ENCODE measurements at regions not wholly inside any gene's neighbourhood (a gene's known extent, or its start where the extent isn't known, plus 50 kb on each side); places are given as distances from the start of the nearest gene placed in this dataset.
"Not testable (repeated sequence)": the region's sequence is repeated elsewhere in the genome, so short reads cannot be mapped to it uniquely, and the experiment has no call there.

DNA sequence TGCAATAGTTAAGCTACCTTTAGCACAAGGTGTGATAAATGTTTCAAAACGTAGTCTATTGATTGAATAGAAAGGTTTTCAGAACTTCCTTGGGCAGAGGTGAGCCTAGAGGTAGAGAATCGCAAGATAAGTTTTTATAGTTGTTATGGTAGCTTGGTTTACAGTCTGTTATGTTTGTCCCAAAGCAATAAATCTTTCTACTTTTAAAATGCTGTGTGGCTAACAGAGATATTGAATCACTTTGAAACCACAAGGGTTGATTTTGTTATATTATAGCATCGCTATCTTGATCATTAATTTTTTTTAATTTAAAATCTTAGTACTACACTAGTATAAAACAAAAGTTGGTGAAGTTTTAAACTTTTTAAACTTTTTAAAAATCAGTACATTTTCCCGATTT, 126.7 kb downstream of the TMEM182 start:
- no peak for ATAC-seq
- Histone ChIP-seq H3K4me1 (no peaks in the 10 kb centered on the region), H3K27me3 (ENCODE audit: insufficient read depth in 3 of 3, low read length in 2 of 3) (peaks cover 0 to 1% (median 0%) of the 10 kb centered on the region in 3 donors), H3K4me3 (no peak overlapping the region), H3K27ac (no peak overlapping the region), H3K9me3 (no peaks in the 10 kb centered on the region), H3K36me3 (ENCODE audit: insufficient read depth in 1 of 2, low read depth in 1 of 2) (no peaks in the 10 kb centered on the region)
- 65 to 79% (median 72%) methylated on average over 4 of the region's 4 CpGs for WGBS, 3 donors
- DNase-seq = no peak
- intact Hi-C loops (cut with DNase I) = no loop called here
- TF ChIP-seq, protein P1, sequence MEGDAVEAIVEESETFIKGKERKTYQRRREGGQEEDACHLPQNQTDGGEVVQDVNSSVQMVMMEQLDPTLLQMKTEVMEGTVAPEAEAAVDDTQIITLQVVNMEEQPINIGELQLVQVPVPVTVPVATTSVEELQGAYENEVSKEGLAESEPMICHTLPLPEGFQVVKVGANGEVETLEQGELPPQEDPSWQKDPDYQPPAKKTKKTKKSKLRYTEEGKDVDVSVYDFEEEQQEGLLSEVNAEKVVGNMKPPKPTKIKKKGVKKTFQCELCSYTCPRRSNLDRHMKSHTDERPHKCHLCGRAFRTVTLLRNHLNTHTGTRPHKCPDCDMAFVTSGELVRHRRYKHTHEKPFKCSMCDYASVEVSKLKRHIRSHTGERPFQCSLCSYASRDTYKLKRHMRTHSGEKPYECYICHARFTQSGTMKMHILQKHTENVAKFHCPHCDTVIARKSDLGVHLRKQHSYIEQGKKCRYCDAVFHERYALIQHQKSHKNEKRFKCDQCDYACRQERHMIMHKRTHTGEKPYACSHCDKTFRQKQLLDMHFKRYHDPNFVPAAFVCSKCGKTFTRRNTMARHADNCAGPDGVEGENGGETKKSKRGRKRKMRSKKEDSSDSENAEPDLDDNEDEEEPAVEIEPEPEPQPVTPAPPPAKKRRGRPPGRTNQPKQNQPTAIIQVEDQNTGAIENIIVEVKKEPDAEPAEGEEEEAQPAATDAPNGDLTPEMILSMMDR (IDR thresholded peaks at IDR 0.05) = no peak

DNA sequence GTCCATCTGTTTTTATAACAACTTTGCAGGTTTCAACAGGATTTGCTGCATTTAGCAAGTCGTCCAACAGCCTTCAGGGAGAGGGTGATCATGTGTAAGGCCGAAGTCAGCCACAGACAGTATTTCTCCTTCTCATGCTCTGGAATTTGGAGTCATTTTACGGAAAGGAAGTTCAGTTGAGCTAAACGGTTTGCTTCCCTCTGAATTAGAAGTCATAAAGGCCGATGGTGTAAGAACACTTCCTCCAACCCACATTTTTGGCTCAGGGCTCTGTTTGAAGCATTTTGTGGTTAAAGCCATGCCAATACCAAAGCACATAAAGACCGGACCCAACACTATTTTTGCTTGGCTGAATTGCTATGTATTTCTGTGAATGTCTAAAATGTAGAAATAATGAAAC, 129.5 kb downstream of the TMEM182 start:
- WGBS, 3 donors = 23 to 35% (median 28%) methylated on average over 6 of the region's 6 CpGs

DNA sequence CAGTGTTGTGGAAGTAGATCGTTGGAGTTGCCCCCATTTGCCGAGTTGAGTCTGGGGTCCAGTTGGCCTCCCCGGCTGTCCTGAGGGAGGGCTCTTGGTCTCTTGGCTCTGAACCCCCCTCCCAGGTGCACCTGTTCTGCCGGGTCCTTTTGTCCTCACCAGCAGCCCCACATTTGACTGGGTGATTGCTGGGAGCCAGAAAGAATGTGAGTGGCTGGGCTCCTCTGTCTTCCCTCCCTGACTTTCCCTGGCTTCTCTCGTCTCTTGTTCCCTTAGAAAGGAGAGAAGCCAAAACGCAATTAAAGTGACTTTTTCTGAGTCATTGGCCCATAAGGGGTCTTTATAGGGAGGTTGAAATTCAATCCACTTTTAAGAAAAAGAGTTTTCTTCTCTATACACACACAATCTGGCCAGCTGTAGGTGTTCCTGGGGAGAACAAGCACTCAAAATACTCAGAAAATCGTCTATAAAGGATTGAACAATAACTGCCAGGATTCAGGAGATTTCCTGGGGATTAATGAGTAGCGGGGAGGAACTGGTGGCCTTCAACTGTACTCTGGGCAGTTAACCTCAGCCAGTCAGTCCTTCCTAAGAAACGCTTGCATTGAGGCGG, 131.0 kb downstream of the TMEM182 start:
- no peak overlapping the region for H3K27ac ChIP-seq
- peaks cover 0 to 1% (median 0%) of the 10 kb centered on the region in 3 donors for H3K27me3 ChIP-seq (ENCODE audit: insufficient read depth in 3 of 3, low read length in 2 of 3)
- H3K36me3 ChIP-seq (ENCODE audit: insufficient read depth in 1 of 2, low read depth in 1 of 2) = no peaks in the 10 kb centered on the region
- H3K4me1 ChIP-seq = no peaks in the 10 kb centered on the region
- TF ChIP-seq, protein P1 (IDR thresholded peaks at IDR 0.05) = no peak
- intact Hi-C loops (cut with DNase I) = no loop called here
- ATAC-seq = no peak
- H3K4me3 ChIP-seq = no peak overlapping the region
- H3K9me3 ChIP-seq = no peaks in the 10 kb centered on the region
- 34 to 38% (median 35%) methylated on average over 10 of the region's 10 CpGs for whole genome bisulfite sequencing, 3 donors
- no peak for DNase-seq

More for the DNA sequence above, 129.5 kb downstream of the TMEM182 start:
- Histone ChIP-seq H3K36me3 (ENCODE audit: insufficient read depth in 1 of 2, low read depth in 1 of 2) (no peaks in the 10 kb centered on the region), H3K4me3 (no peak overlapping the region), H3K4me1 (no peaks in the 10 kb centered on the region), H3K27me3 (ENCODE audit: insufficient read depth in 3 of 3, low read length in 2 of 3) (peaks cover 0 to 1% (median 0%) of the 10 kb centered on the region in 3 donors), H3K27ac (no peak overlapping the region), H3K9me3 (no peaks in the 10 kb centered on the region)
- DNase-seq (no peak), ATAC-seq (no peak)
- intact Hi-C loops (cut with DNase I) = no loop called here
- TF ChIP-seq, protein P1 (IDR thresholded peaks at IDR 0.05) = no peak

DNA sequence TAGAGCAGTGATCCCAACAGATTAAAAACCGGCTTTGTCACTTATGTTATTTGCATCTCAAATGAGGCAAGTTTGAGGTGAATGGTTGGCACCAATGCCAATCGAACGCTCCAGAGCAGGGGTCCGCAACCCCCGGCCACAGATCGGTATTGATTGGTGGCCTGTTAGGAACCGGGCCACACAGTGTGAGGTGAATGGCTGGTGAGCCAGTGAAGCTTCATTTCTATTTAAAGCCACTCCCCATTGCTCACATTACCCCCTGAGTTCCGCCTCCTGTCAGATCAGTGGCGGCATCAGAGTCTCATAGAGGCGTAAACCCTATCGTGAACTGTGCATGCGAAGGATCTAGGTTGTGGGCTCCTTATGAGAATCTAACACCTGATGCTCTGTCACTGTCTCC, 132.0 kb downstream of the TMEM182 start:
- H3K9me3 ChIP-seq = no peaks in the 10 kb centered on the region
- 92 to 95% (median 94%) methylated on average over 12 of the region's 12 CpGs for WGBS, 3 donors
- DNase-seq (no peak), ATAC-seq (no peak)
- H3K4me3 ChIP-seq = no peak overlapping the region
- intact Hi-C loops (cut with DNase I) = no loop called here
- TF ChIP-seq, protein P1 (IDR thresholded peaks at IDR 0.05) = no peak
- peaks cover 0 to 1% (median 0%) of the 10 kb centered on the region in 3 donors for H3K27me3 ChIP-seq (ENCODE audit: insufficient read depth in 3 of 3, low read length in 2 of 3)
- H3K36me3 ChIP-seq (ENCODE audit: insufficient read depth in 1 of 2, low read depth in 1 of 2) = no peaks in the 10 kb centered on the region
- H3K27ac ChIP-seq = no peak overlapping the region
- H3K4me1 ChIP-seq = no peaks in the 10 kb centered on the region

DNA sequence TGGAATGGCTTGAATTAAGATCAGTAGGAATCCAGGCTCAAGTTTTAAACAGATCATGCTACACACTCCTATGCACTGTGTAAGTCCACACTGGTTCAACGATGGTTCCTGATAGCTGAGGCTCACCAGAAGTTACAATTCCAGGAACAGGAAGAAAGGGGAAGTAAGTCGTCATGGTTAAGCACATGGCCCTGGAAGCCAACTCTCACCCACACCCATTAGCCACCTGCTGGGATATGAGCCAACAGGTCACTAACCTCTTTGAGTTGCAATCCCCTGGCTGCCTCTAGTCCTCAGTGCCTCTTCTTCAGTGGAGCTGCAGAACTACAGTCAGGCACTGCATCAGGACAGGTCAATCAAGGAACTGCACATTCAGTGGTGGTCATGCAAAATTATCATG, 133.5 kb downstream of the TMEM182 start:
- 40 to 53% (median 43%) methylated on average over 2 of the region's 2 CpGs for WGBS, 3 donors
- intact Hi-C loops (cut with DNase I) = no loop called here
- Histone ChIP-seq H3K4me3 (no peak overlapping the region), H3K4me1 (no peaks in the 10 kb centered on the region), H3K27me3 (ENCODE audit: insufficient read depth in 3 of 3, low read length in 2 of 3) (peaks cover 0 to 1% (median 0%) of the 10 kb centered on the region in 3 donors), H3K27ac (no peak overlapping the region), H3K36me3 (ENCODE audit: insufficient read depth in 1 of 2, low read depth in 1 of 2) (no peaks in the 10 kb centered on the region), H3K9me3 (no peaks in the 10 kb centered on the region)
- ATAC-seq (no peak), DNase-seq (no peak)
- TF ChIP-seq, protein P1 (IDR thresholded peaks at IDR 0.05) = no peak

DNA sequence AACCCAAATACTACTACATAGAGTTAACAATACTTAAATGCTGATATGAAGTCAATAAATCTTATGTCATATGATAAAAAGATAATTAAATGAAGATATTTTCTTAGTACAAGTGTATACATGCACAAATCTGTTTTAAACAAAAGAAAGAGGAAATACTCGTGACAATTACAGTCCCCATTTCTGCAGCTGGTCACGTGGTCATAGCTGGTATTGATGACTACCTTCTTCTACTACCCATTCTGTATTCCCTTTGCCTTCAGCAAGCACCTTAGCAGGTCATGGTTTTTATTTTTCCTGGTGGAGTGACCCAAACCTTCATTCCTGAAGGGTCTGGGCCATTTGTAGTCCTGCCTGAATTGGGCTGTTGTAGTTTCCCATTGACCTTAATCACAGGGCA, 147.4 kb downstream of the TMEM182 start:
- H3K4me1 ChIP-seq; H3K4me3 ChIP-seq; ATAC-seq; H3K27me3 ChIP-seq (ENCODE audit: insufficient read depth in 3 of 3, low read length in 2 of 3); H3K27ac ChIP-seq; DNase-seq; intact Hi-C loops (cut with DNase I); H3K36me3 ChIP-seq (ENCODE audit: insufficient read depth in 1 of 2, low read depth in 1 of 2); H3K9me3 ChIP-seq: not testable (repeated sequence)
- 65 to 76% (median 71%) methylated on average over 2 of the region's 2 CpGs for WGBS, 3 donors
